NCI-H2171 (cell line): ENCODE measurements at regions not wholly inside any gene's neighbourhood (a gene's known extent, or its start where the extent isn't known, plus 50 kb on each side); places are given as distances from the start of the nearest gene placed in this dataset.
A peak's percentile ranks its signal among the peaks of the same experiment; 100 is the strongest.
"Not testable (repeated sequence)": the region's sequence is repeated elsewhere in the genome, so short reads cannot be mapped to it uniquely, and the experiment has no call there.

Experiments
- DNase-seq: peaks from one replicate; lab custom pipeline; 2025; lab: John Stamatoyannopoulos, UW

DNA sequence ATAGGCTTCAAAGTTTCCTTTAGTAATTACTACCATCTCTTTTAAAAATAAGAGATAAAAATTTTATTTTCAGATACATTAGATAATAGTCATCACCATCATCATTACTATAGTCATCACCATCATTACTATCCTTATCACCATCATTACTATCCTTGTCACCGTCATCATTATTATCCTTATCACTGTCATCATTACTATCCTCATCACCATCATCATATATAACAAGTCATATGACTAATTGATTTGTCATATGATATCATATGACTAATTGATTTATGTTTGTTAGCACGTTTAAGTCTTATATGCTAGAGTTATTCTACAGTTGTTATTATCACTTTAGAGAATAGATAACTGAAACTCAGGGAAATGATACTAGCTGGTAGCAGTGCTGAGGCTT, 382.1 kb upstream of the CDH18 start:
- no peak for DNase-seq

GRCh38 chr5:20369518-20369885, 381.5 kb upstream of the CDH18 start:
- no peak for DNase-seq

DNA sequence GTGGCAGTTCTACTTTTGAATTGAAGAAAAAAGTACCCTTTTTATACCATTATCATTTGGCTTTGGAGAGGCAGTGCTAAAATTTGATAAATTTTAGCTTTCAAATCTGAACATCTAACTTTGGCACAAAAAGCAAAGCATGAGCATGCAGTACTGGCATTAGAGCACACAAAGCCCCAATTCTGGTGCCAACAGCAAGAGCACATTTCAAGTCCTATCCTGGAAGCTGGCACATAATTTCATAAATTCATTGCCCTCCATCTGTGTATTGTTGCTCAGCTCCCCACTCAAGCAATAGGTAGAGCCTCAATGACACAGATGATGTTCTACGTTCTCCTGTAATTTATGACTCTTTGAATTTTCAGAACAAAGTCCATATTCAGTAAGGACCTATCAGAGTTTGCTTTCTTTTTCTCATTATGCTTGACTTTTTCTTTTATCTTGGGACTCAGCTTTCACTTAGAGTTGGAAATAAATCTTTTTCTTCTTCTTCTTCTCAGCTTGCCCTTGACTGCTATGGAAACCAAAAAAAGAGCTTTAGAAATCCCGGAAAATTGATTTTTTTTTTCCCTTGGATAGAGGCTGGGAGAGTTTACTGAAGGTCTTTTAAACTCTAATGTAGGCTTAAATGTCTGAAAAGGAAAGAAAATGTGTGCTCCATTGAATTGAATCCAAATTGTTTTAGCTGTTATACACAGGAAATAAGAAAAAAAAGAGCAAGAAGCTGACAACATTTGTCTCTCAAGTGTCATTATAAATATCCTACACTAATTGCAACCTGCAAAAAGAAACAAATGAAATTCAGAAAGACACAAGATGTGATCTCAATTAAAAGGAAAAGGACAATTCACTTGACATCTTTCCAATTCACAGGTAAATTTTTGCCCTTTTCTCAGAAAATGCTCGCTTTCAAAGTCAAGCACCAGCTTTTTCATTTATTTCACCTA, 380.8 kb upstream of the CDH18 start:
- no peak for DNase-seq

GRCh38 chr5:20367178-20367577, 379.2 kb upstream of the CDH18 start:
- no peak for DNase-seq

- peak; percentile 94 for DNase-seq
Measured at GRCh38 chr5:20360263-20360662, 372.3 kb upstream of the CDH18 start.

- DNase-seq = no peak
Measured at GRCh38 chr5:20359377-20359776, 371.4 kb upstream of the CDH18 start.

DNA sequence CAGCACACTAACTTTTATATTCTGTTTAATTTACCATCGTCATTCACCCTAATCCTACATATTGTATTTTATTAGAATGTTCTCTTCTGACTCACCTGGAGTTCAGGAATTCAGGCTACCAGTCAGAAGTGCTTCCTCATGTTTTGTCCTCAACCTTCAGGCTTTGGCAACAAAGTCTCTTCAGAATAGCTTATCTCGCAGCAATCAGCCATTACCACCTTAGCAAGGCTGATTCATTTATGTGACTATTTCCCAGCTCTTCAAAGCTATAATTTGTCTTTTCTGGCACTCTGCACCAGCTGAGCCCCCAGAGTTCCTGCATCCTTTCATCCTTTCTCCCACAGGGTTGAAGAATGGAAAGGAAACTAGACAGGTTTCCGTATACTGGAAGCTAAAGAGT, 365.5 kb upstream of the CDH18 start:
- DNase-seq = no peak

GRCh38 chr5:20351849-20352248, 363.8 kb upstream of the CDH18 start:
- DNase-seq = no peak

- DNase-seq = no peak
Measured at GRCh38 chr5:20348321-20348720, 360.3 kb upstream of the CDH18 start.

GRCh38 chr5:20347334-20347733, 359.3 kb upstream of the CDH18 start:
- no peak for DNase-seq

- DNase-seq = no peak
Measured at GRCh38 chr5:20340126-20340525, 352.1 kb upstream of the CDH18 start.

GRCh38 chr5:20335978-20336377, 348.0 kb upstream of the CDH18 start:
- no peak for DNase-seq

DNA sequence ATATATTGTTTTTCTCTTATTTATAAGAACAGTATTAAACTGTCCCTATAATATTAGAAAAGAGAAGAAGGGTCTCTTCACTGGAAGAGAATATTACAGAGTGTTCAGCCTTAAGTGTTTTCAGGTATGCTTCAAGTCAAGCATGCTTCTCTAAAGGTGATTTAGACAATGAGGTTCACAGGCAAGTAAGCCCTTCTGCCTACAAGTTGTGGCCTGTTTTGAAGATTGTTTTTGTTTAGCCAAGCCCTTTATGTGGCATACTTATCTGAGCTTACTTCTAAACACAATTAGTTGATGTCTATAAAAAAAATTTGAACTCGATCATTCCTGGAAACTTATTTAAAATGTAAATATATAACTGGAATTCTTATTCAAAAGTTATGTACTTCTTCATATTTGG, 343.8 kb upstream of the CDH18 start:
- no peak for DNase-seq

- no peak for DNase-seq
Measured at GRCh38 chr5:20323323-20323722, 335.3 kb upstream of the CDH18 start.

DNA sequence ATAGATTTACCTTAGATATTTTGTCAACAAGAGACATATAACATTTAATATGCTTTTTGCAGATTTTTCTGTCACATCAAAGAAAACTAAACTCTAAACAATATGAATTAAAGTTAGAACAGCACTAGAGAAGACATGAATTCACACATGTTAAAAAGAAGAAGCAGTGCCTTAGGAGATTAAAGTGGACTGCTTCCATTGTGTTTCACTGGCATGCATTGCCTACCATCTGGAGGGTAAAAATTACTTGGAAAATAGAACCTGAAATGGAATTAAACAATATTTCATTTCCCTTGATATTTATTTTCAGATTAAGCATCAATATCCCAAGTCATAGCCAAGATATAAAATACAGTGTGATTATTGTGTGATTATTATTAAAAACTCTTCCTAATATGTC, 319.4 kb upstream of the CDH18 start:
- no peak for DNase-seq

- DNase-seq = no peak
Measured at GRCh38 chr5:20305463-20305862, 317.5 kb upstream of the CDH18 start.

GRCh38 chr5:20304570-20304969, 316.6 kb upstream of the CDH18 start:
- DNase-seq = not testable (repeated sequence)

GRCh38 chr5:20300110-20300509, 312.1 kb upstream of the CDH18 start:
- DNase-seq = no peak

DNA sequence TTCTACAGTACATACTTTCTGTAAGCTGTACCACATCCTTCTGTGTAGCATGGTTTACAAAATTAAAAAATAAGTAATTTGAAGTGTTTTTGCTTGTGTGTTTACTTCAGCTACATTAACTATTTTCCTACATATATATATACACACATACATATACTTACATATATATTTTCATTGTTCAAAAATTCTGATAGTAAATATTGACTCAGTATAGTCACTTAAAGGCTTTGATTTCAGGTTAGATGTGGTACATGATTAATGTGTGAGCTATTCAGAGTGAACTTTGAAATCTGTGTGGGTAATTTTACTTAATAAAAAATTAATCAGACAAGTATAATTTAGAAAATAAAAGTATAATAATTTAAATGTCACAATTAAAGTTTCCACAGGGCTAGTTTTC, 306.7 kb upstream of the CDH18 start:
- DNase-seq = no peak

DNA sequence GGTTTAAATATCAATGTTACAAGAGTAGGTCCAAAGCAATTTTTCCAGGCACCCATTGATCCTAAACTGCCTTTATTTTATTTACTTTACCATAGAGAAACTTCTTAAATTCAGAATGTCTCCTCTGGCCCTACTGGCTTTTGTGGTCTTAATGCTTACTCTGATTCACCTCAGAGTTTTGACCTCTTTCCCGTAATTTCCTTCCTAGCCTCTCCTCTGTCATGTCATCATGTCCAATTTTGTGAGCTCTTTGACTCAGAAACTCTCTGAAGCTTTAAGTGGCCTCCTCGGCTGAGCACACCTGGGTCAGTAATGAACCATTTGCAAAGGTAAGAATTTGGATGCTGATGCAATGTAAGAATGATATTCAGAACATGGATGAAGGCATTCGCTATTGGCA, 303.8 kb upstream of the CDH18 start:
- no peak for DNase-seq

GRCh38 chr5:20287640-20288039, 299.6 kb upstream of the CDH18 start:
- no peak for DNase-seq

- DNase-seq = no peak
Measured at GRCh38 chr5:20286512-20286911, 298.5 kb upstream of the CDH18 start.

DNA sequence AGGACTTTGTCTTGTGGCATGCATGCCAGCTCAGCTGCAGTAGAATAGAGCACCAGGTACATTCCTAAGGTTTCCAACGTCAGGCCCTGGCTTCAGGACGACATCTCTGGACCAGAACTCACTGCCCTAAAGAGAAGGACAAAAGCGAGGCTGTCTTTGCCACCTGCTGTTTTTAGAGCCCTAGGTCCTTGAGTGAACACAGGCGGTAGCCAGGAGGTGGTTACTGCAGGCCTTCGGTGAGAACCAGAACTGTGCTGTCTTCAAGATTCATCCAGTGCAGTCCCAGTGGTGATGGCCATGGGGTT, 288.9 kb upstream of the CDH18 start:
- no peak for DNase-seq
